ENCODE measurements at regions not wholly inside any gene's neighbourhood (a gene's known extent, or its start where the extent isn't known, plus 50 kb on each side); places are given as distances from the start of the nearest gene placed in this dataset.

DNA sequence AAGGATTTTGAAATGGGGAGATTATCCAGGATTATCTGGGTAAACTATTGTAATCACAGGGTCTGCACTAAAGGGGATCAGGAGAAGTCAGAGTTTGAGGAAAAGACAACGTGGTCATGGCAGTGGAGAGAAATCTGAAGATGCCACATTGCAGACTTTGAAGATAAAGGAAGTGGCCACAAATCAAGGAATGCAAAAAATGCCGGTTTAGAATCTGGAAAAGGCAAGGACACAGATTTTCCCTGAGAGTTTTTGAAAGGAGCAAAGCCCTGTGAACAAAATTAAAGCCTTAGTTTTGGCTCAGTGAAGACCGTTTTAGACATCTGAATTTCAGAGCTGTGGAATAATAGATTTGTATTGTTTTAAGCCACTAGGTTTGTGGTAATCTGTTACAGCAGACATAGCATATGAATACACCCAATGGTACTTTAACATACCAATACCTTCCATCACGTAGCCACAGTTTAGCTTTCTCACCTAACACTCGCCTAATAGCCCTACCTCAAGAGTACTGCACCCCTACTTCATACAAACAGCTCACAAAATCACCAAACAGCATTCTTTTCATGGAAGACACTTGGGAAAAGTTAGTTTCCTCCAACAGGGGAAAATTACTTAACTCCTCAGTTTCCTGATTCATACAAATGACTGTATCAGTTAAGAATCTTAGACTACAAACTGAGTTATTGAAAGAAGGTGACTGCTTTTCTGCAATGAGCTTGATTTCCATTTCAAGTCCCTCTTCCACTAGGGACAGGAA is 446.5 kb downstream of the INHBA start:
- TF ChIP-seq, protein P1, sequence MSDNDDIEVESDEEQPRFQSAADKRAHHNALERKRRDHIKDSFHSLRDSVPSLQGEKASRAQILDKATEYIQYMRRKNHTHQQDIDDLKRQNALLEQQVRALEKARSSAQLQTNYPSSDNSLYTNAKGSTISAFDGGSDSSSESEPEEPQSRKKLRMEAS (IDR thresholded peaks at IDR 0.05), result no peak
- TF ChIP-seq, protein P2, sequence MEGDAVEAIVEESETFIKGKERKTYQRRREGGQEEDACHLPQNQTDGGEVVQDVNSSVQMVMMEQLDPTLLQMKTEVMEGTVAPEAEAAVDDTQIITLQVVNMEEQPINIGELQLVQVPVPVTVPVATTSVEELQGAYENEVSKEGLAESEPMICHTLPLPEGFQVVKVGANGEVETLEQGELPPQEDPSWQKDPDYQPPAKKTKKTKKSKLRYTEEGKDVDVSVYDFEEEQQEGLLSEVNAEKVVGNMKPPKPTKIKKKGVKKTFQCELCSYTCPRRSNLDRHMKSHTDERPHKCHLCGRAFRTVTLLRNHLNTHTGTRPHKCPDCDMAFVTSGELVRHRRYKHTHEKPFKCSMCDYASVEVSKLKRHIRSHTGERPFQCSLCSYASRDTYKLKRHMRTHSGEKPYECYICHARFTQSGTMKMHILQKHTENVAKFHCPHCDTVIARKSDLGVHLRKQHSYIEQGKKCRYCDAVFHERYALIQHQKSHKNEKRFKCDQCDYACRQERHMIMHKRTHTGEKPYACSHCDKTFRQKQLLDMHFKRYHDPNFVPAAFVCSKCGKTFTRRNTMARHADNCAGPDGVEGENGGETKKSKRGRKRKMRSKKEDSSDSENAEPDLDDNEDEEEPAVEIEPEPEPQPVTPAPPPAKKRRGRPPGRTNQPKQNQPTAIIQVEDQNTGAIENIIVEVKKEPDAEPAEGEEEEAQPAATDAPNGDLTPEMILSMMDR (IDR thresholded peaks at IDR 0.05), result no peak
- TF ChIP-seq POLR2AphosphoS2 (conservative IDR thresholded peaks at IDR 0.05; ENCODE audit: low read length), result no peak
- TF ChIP-seq HOXB5 (CRISPR knock-in tag; IDR thresholded peaks at IDR 0.05), result no peak
- TF ChIP-seq, protein P3, sequence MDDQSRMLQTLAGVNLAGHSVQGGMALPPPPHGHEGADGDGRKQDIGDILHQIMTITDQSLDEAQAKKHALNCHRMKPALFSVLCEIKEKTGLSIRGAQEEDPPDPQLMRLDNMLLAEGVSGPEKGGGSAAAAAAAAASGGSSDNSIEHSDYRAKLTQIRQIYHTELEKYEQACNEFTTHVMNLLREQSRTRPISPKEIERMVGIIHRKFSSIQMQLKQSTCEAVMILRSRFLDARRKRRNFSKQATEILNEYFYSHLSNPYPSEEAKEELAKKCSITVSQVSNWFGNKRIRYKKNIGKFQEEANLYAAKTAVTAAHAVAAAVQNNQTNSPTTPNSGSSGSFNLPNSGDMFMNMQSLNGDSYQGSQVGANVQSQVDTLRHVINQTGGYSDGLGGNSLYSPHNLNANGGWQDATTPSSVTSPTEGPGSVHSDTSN (IDR thresholded peaks at IDR 0.05), result no peak

Data from A549 (cell line).